SK-N-SH treated with all-trans-retinoic acid at 6 μM for 48 hours (cell line): ENCODE measurements at regions not wholly inside any gene's neighbourhood (a gene's known extent, or its start where the extent isn't known, plus 50 kb on each side); places are given as distances from the start of the nearest gene placed in this dataset.

Experiments
- RARB ChIP-seq: fragments of 250-450 bp; sonication (Bioruptor Pico); IDR thresholded peaks from 2 replicates; pipeline ENCODE4 v1.8.0; 2021; ENCODE audit warnings: mild to moderate bottlenecking, moderate library complexity
- SNAI2 ChIP-seq: fragments of 250-450 bp; sonication (Bioruptor Pico); IDR thresholded peaks from 2 replicates; pipeline ENCODE4 v1.5.0; 2020; ENCODE audit warnings: mild to moderate bottlenecking, moderate library complexity
- ZFP3 ChIP-seq: fragments of 250-450 bp; sonication (Bioruptor Pico); IDR thresholded peaks from 2 replicates; pipeline ENCODE4 v1.5.0; 2020; ENCODE audit warnings: mild to moderate bottlenecking, moderate library complexity
- ZFP30 ChIP-seq: fragments of 450-650 bp; formaldehyde crosslinking; IDR thresholded peaks from 2 replicates; pipeline ENCODE4 v1.5.0; 2022; ENCODE audit warnings: mild to moderate bottlenecking, moderate library complexity
- TF ChIP-seq, protein P1 (sequence below): fragments of 250-450 bp; sonication (Bioruptor Pico); IDR thresholded peaks from 2 replicates; pipeline ENCODE4 v1.8.0; 2020; ENCODE audit warnings: mild to moderate bottlenecking, moderate library complexity, borderline replicate concordance

GRCh38 chr22:22182218-22182989 is 62.2 kb upstream of the VPREB1 start:
- TF ChIP-seq ZFP3 (CRISPR knock-in tag): no peak
- no peak for TF ChIP-seq SNAI2 (CRISPR knock-in tag)
- no peak for TF ChIP-seq ZFP30 (CRISPR knock-in tag)
- TF ChIP-seq, protein P1, sequence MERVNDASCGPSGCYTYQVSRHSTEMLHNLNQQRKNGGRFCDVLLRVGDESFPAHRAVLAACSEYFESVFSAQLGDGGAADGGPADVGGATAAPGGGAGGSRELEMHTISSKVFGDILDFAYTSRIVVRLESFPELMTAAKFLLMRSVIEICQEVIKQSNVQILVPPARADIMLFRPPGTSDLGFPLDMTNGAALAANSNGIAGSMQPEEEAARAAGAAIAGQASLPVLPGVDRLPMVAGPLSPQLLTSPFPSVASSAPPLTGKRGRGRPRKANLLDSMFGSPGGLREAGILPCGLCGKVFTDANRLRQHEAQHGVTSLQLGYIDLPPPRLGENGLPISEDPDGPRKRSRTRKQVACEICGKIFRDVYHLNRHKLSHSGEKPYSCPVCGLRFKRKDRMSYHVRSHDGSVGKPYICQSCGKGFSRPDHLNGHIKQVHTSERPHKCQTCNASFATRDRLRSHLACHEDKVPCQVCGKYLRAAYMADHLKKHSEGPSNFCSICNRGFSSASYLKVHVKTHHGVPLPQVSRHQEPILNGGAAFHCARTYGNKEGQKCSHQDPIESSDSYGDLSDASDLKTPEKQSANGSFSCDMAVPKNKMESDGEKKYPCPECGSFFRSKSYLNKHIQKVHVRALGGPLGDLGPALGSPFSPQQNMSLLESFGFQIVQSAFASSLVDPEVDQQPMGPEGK (CRISPR knock-in tag): no peak
- TF ChIP-seq RARB (CRISPR knock-in tag): no peak
